HEK293 (cell line): ENCODE measurements at regions not wholly inside any gene's neighbourhood (a gene's known extent, or its start where the extent isn't known, plus 50 kb on each side); places are given as distances from the start of the nearest gene placed in this dataset.

ENCODE experiments used
- CTCF ChIA-PET: fragments of 350-600 bp; formaldehyde crosslinking; extraction: SDS; loops from one replicate; lab custom pipeline; 2021; ENCODE audit warnings: antibody characterized with exemption; lab: Yijun Ruan, JAX
- POLR2A ChIA-PET: fragments of 300-600 bp; formaldehyde crosslinking; extraction: SDS; loops from one replicate; lab custom pipeline; 2020; ENCODE audit warnings: antibody characterized with exemption, inconsistent platforms; lab: Yijun Ruan, JAX
- H3K27ac ChIP-seq: fragments of 200-500 bp; sonication (Bioruptor generic); 2 replicates; pipeline ENCODE4 v1.5.1; 2014; ENCODE audit warnings: low read depth, low read length, control low read depth, inconsistent platforms; ENCODE audit errors: extremely low read depth
- H3K36me3 ChIP-seq, 2 experiments: fragments of 200-500 bp in 1 of 2; sonication (Bioruptor generic) in 1 of 2; 1 replicate in 1 of 2; 2 replicates in 1 of 2; pipeline ENCODE4 v1.5.1; 2014 to 2017; ENCODE audit warnings: inconsistent platforms in 2 of 2, low read length in 2 of 2; ENCODE audit not compliant: control insufficient read depth in 2 of 2, insufficient read depth in 1 of 2
- H3K4me1 ChIP-seq: fragments of 200-500 bp; sonication (Bioruptor generic); 2 replicates; pipeline ENCODE4 v1.5.1; 2014; ENCODE audit warnings: mild to moderate bottlenecking, low read length, inconsistent platforms; ENCODE audit not compliant: control insufficient read depth, insufficient read depth
- H3K4me3 ChIP-seq: 2 replicates; pipeline ENCODE4 v1.5.1; 2011; ENCODE audit warnings: low read depth, mild to moderate bottlenecking, control low read depth, low read length, moderate library complexity
- H3K9me3 ChIP-seq: fragments of 200-500 bp; sonication (Bioruptor generic); 2 replicates; pipeline ENCODE4 v1.5.1; 2014; ENCODE audit warnings: low read depth, low read length, inconsistent platforms; ENCODE audit not compliant: control insufficient read depth, insufficient read depth
- BCL6B ChIP-seq: fragments of 450-650 bp; formaldehyde crosslinking; IDR thresholded peaks from 2 replicates; pipeline ENCODE4 v1.5.1; 2017; ENCODE audit warnings: missing biosample characterization, missing genetic modification characterization
- FEZF1 ChIP-seq: fragments of 450-650 bp; formaldehyde crosslinking; IDR thresholded peaks from 2 replicates; pipeline ENCODE4 v1.5.1; 2016; ENCODE audit warnings: missing biosample characterization, missing genetic modification characterization
- GLIS1 ChIP-seq: fragments of 450-650 bp; formaldehyde crosslinking; IDR thresholded peaks from 2 replicates; pipeline ENCODE4 v1.5.1; 2016; ENCODE audit warnings: missing biosample characterization, missing genetic modification characterization
- HIC1 ChIP-seq: fragments of 450-650 bp; formaldehyde crosslinking; IDR thresholded peaks from 2 replicates; pipeline ENCODE4 v1.5.1; 2016; ENCODE audit warnings: missing biosample characterization, missing genetic modification characterization
- KLF1 ChIP-seq: fragments of 450-650 bp; formaldehyde crosslinking; IDR thresholded peaks from 2 replicates; pipeline ENCODE4 v1.5.1; 2016; ENCODE audit warnings: missing biosample characterization, missing genetic modification characterization
- KLF10 ChIP-seq: fragments of 450-650 bp; IDR thresholded peaks from 2 replicates; pipeline ENCODE4 v1.5.1; 2018; ENCODE audit warnings: missing biosample characterization, mild to moderate bottlenecking, missing genetic modification characterization
- PRDM6 ChIP-seq: fragments of 450-650 bp; formaldehyde crosslinking; IDR thresholded peaks from 2 replicates; pipeline ENCODE4 v1.5.1; 2017; ENCODE audit warnings: missing biosample characterization, missing genetic modification characterization
- SP3 ChIP-seq: fragments of 450-650 bp; formaldehyde crosslinking; IDR thresholded peaks from 2 replicates; pipeline ENCODE4 v1.5.1; 2016; ENCODE audit warnings: missing biosample characterization, missing genetic modification characterization
- ZFP41 ChIP-seq: fragments of 450-650 bp; formaldehyde crosslinking; IDR thresholded peaks from 2 replicates; pipeline ENCODE4 v1.5.1; 2016; ENCODE audit warnings: missing biosample characterization, missing genetic modification characterization, borderline replicate concordance
- ZIC2 ChIP-seq: fragments of 450-650 bp; formaldehyde crosslinking; IDR thresholded peaks from 2 replicates; pipeline ENCODE4 v1.5.1; 2016; ENCODE audit warnings: missing biosample characterization, missing genetic modification characterization
- ZNF10 ChIP-seq: fragments of 450-650 bp; formaldehyde crosslinking; IDR thresholded peaks from 2 replicates; pipeline ENCODE4 v1.5.1; 2017; ENCODE audit warnings: missing biosample characterization, missing genetic modification characterization
- ZNF202 ChIP-seq: fragments of 450-650 bp; formaldehyde crosslinking; IDR thresholded peaks from 2 replicates; pipeline ENCODE4 v1.5.1; 2016; ENCODE audit warnings: missing biosample characterization, missing genetic modification characterization, borderline replicate concordance
- ZNF221 ChIP-seq: fragments of 450-650 bp; formaldehyde crosslinking; IDR thresholded peaks from 2 replicates; pipeline ENCODE4 v1.5.1; 2017; ENCODE audit warnings: missing biosample characterization, missing genetic modification characterization, borderline replicate concordance
- ZNF239 ChIP-seq: fragments of 450-650 bp; formaldehyde crosslinking; IDR thresholded peaks from 2 replicates; pipeline ENCODE4 v1.5.1; 2016; ENCODE audit warnings: missing biosample characterization, missing genetic modification characterization
- ZNF292 ChIP-seq: fragments of 450-650 bp; formaldehyde crosslinking; IDR thresholded peaks from 2 replicates; pipeline ENCODE4 v1.5.1; 2016; ENCODE audit warnings: low read depth, missing biosample characterization, missing genetic modification characterization, borderline replicate concordance
- ZNF335 ChIP-seq: fragments of 450-650 bp; formaldehyde crosslinking; conservative IDR thresholded peaks from 2 replicates; pipeline ENCODE4 v1.5.1; 2016; ENCODE audit warnings: missing biosample characterization, missing genetic modification characterization
- ZNF398 ChIP-seq: fragments of 450-650 bp; formaldehyde crosslinking; IDR thresholded peaks from 2 replicates; pipeline ENCODE4 v1.5.1; 2017; ENCODE audit warnings: missing biosample characterization, missing genetic modification characterization
- ZNF433 ChIP-seq: fragments of 450-650 bp; formaldehyde crosslinking; IDR thresholded peaks from 2 replicates; pipeline ENCODE4 v1.5.1; 2016; ENCODE audit warnings: missing biosample characterization, missing genetic modification characterization, low read depth

- CTCF ChIA-PET, result interaction anchor here (0.6 kb wide), 1 partner anchor 538 kb away, joined by 3 read pairs; no protein-coding TSS in a partner anchor
- no peak for TF ChIP-seq ZFP41 (tag by site-specific recombination)
- TF ChIP-seq ZIC2 (tag by site-specific recombination), result peak; percentile 38
- no peak for TF ChIP-seq GLIS1 (tag by site-specific recombination)
- TF ChIP-seq ZNF433 (tag by site-specific recombination), result no peak
- no peak for TF ChIP-seq ZNF10 (tag by site-specific recombination)
- peak; percentile 99 for TF ChIP-seq BCL6B (tag by site-specific recombination)
- no peaks in the 10 kb centered on the region for H3K4me1 ChIP-seq
Observed at GRCh38 chr7:24143547-24143946, 140.4 kb upstream of the NPY start.

GRCh38 chr7:24151944-24152343 lies 132.0 kb upstream of the NPY start:
- peaks cover 14% of the 10 kb centered on the region for H3K4me1 ChIP-seq
- TF ChIP-seq ZNF239 (tag by site-specific recombination), result no peak
- TF ChIP-seq, all 188 proteins: peak for 0
- no peaks in the 10 kb centered on the region for H3K9me3 ChIP-seq
- ChIA-PET CTCF (no interaction called here), POLR2A (no interaction called here)
- H3K36me3 ChIP-seq, result no peaks in the 10 kb centered on the region
- no peak overlapping the region for H3K27ac ChIP-seq
- H3K4me3 ChIP-seq, result no peak overlapping the region

More at GRCh38 chr7:24143547-24143946, 140.4 kb upstream of the NPY start:
- Histone ChIP-seq H3K36me3 (no peaks in the 10 kb centered on the region), H3K9me3 (no peaks in the 10 kb centered on the region), H3K4me3 (no peak overlapping the region), H3K27ac (no peak overlapping the region)
- POLR2A ChIA-PET, result no interaction called here

GRCh38 chr7:24152356-24152755 lies 131.6 kb upstream of the NPY start:
- CTCF ChIA-PET, result interaction anchor here (0.7 kb wide), 1 partner anchor 10 kb away, joined by 3 read pairs; no protein-coding TSS in a partner anchor
- peak overlapping the region; percentile 71 for H3K27ac ChIP-seq
- H3K4me1 ChIP-seq, result peaks cover 14% of the 10 kb centered on the region
- TF ChIP-seq FEZF1 (tag by site-specific recombination) (0 out of 2 replicates have a peak, but pooled peaks have one; percentile 26), ZNF398 (tag by site-specific recombination) (0 out of 2 replicates have a peak, but pooled peaks have one; percentile 23), SP3 (tag by site-specific recombination) (no peak)
- TF ChIP-seq, all 188 proteins: peak for 2
- Histone ChIP-seq H3K9me3 (no peaks in the 10 kb centered on the region), H3K36me3 (no peaks in the 10 kb centered on the region), H3K4me3 (no peak overlapping the region)
- POLR2A ChIA-PET, result no interaction called here

- no peaks in the 10 kb centered on the region for H3K9me3 ChIP-seq
- ChIA-PET CTCF (interaction anchor here (0.7 kb wide), 1 partner anchor 9 kb away, joined by 3 read pairs; no protein-coding TSS in a partner anchor), POLR2A (interaction anchor here (0.6 to 0.7 kb wide), 2 partner anchors 28 to 1572 kb away, joined by 4 to 6 read pairs; no protein-coding TSS in a partner anchor)
- peaks cover 14% of the 10 kb centered on the region for H3K4me1 ChIP-seq
- no peak overlapping the region for H3K4me3 ChIP-seq
- H3K27ac ChIP-seq, result peak overlapping the region; percentile 71
- TF ChIP-seq ZNF335 (tag by site-specific recombination) (peak; percentile 38), HIC1 (tag by site-specific recombination) (no peak), PRDM6 (0 out of 2 replicates have a peak, but pooled peaks have one; percentile 12), ZNF221 (tag by site-specific recombination) (no peak), KLF10 (tag by site-specific recombination) (no peak), KLF1 (tag by site-specific recombination) (peak; percentile 72; the same call in 1 of the 2 replicates), ZNF202 (no peak), ZFP41 (tag by site-specific recombination) (no peak), FEZF1 (tag by site-specific recombination) (peak; percentile 33; the same call in 1 of the 2 replicates), ZNF292 (tag by site-specific recombination) (no peak)
- H3K36me3 ChIP-seq, result no peaks in the 10 kb centered on the region
Observed at GRCh38 chr7:24152877-24153472, 131.0 kb upstream of the NPY start.
